HFF-Myc (cell line): ENCODE measurements at regions not wholly inside any gene's neighbourhood (a gene's known extent, or its start where the extent isn't known, plus 50 kb on each side); places are given as distances from the start of the nearest gene placed in this dataset.

ENCODE experiments used
- DNase-seq: peaks from one replicate; pipeline ENCODE4 v3.0.0-alpha.2; 2011; ENCODE audit warnings: low read depth; ENCODE audit errors: extremely low read depth
- H3K4me3 ChIP-seq: replicated peaks from 2 replicates; pipeline ENCODE4 v1.5.1; 2011; ENCODE audit warnings: low read depth, mild to moderate bottlenecking, control low read depth, low read length
- TF ChIP-seq, protein P1 (sequence below): IDR thresholded peaks from 2 replicates; pipeline ENCODE4 v1.5.1; 2012; ENCODE audit warnings: mild to moderate bottlenecking, low read depth, low read length, control low read depth; ENCODE audit errors: missing control alignments

DNA sequence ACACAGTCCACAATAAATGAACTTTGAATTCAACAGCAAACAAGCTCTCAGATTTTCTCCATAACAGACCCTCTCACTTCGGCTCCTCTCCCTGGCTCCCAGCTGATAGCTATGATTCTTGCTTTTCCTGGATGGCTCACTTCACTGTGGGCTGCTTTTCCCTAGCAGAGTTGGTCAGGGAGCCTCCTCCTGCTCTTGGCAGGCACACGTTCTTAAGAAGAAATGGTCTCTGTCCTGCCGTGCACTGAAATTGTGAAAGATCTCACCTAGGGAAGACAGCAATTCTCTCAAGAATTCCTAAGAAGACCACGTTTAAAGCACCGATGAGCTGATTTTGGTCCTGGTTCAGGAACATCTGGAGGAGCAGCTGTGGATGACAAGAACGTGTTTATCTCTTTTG is 148.5 kb upstream of the KCNK2 start:
- no peak overlapping the region for H3K4me3 ChIP-seq
- DNase-seq = no peak
- TF ChIP-seq, protein P1, sequence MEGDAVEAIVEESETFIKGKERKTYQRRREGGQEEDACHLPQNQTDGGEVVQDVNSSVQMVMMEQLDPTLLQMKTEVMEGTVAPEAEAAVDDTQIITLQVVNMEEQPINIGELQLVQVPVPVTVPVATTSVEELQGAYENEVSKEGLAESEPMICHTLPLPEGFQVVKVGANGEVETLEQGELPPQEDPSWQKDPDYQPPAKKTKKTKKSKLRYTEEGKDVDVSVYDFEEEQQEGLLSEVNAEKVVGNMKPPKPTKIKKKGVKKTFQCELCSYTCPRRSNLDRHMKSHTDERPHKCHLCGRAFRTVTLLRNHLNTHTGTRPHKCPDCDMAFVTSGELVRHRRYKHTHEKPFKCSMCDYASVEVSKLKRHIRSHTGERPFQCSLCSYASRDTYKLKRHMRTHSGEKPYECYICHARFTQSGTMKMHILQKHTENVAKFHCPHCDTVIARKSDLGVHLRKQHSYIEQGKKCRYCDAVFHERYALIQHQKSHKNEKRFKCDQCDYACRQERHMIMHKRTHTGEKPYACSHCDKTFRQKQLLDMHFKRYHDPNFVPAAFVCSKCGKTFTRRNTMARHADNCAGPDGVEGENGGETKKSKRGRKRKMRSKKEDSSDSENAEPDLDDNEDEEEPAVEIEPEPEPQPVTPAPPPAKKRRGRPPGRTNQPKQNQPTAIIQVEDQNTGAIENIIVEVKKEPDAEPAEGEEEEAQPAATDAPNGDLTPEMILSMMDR = no peak

DNA sequence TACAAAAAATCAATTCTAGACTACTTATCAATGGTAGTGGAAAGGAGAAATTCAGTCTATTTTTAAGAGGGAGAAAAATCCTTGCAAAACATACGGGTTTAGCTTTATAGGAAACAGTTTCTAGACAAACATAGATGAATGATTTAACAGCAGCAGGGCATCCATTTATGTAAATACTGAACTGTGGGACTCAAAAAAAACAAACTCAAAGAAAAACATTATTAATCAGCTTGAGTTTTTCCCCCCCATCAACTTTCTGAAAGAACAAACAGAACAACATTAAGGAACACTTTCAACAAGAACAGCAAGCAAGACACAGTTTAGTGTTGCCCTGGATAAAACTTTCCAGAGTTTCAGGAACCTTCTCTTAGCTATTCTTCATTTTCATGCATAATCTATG is 147.3 kb upstream of the KCNK2 start:
- H3K4me3 ChIP-seq = no peak overlapping the region
- TF ChIP-seq, protein P1 = no peak
- no peak for DNase-seq

DNA sequence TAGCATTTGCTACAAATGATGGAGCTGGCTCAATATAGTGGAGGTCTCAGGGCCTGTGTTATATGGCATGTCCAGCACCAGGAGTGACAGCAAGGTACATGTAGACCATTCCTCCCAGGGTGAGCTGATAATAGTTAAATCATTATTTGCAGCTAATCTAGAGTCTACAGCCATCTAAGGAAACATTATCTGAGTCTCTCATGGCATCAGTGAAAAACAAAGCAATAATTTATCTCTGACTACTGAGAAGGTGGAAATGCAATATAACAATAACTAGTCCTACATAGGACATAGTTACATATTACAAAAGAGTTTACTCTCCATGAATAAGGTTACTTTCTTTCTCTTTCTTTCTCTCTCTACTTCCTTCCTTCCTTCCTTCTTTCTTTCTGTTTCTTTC is 143.4 kb upstream of the KCNK2 start:
- TF ChIP-seq, protein P1 = no peak
- H3K4me3 ChIP-seq = no peak overlapping the region
- DNase-seq = no peak

- no peak overlapping the region for H3K4me3 ChIP-seq
- DNase-seq = no peak
- TF ChIP-seq, protein P1 = no peak
These were observed 141.5 kb upstream of the KCNK2 start for GRCh38 chr1:214941061-214941460.

- TF ChIP-seq, protein P1 = no peak
- DNase-seq = no peak
- H3K4me3 ChIP-seq = no peak overlapping the region
These were observed 139.5 kb upstream of the KCNK2 start for GRCh38 chr1:214943054-214943453.

- no peak overlapping the region for H3K4me3 ChIP-seq
- DNase-seq = no peak
- TF ChIP-seq, protein P1 = no peak
These were observed 135.9 kb upstream of the KCNK2 start for GRCh38 chr1:214946615-214947014.

- no peak overlapping the region for H3K4me3 ChIP-seq
- DNase-seq = no peak
- TF ChIP-seq, protein P1 = no peak
These were observed 129.9 kb upstream of the KCNK2 start for GRCh38 chr1:214952648-214953047.
